ENCODE measurements at regions not wholly inside any gene's neighbourhood (a gene's known extent, or its start where the extent isn't known, plus 50 kb on each side); places are given as distances from the start of the nearest gene placed in this dataset.

DNA sequence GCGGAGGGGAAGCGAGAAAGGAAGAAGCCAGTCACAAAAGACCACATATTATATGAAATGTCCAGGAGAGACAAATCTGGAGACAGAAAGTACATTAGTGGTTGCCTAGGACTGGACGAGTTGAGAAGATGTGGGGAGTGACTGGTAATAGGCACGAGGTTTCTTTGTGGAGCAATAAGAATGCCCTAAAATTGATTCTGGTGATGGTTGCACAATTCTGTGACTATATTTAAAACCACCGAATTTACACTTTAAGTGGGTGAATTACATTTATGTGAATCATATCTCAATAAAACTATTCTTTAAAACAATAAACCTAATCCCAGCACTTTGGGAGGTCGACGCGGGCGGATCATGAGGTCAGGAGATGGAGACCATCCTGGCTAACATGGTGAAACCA lies 63.1 kb downstream of the ZNF281 start (continued):
- TF ChIP-seq CHD7 (IDR thresholded peaks at IDR 0.05; ENCODE audit: insufficient replicate concordance, low read length) = no peak

Data from H1 (cell line).